HG02610 (cell line): ENCODE measurements at regions not wholly inside any gene's neighbourhood (a gene's known extent, or its start where the extent isn't known, plus 50 kb on each side); places are given as distances from the start of the nearest gene placed in this dataset.

Source experiments
- ATAC-seq: cut with Tn5 transposase; IDR thresholded peaks from one replicate; pipeline ENCODE4 v1.9.1; 2021; ENCODE audit warnings: mild to moderate bottlenecking, moderate library complexity; ENCODE audit not compliant: unreplicated experiment

- no peak for ATAC-seq
Observed at GRCh38 chr4:105092356-105092755, 54.3 kb upstream of the TET2 start.

DNA sequence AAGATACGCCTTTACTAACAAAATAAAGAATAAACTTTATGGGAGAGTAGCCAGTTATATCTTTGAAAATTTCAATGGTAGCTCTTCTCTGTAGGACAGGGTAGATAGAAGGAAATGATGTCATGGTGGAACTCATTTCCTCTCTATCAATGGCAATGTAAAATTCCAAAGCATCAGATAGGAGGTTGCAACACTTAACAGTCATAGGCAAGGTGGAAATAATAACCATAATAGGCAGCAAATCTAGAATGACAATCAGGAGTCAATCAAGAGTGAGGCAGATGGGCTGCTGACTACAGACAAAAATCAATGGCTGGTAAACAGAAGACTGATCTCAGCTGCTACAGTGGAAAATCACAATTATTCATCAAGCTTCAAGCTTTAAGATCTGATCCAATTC is 53.9 kb upstream of the TET2 start:
- ATAC-seq, result no peak

GRCh38 chr4:105093975-105094374 is 52.7 kb upstream of the TET2 start:
- ATAC-seq, result no peak
